Globus pallidus (tissue), 1 donor: ENCODE measurements at regions not wholly inside any gene's neighbourhood (a gene's known extent, or its start where the extent isn't known, plus 50 kb on each side); places are given as distances from the start of the nearest gene placed in this dataset.
"Not testable (repeated sequence)": the region's sequence is repeated elsewhere in the genome, so short reads cannot be mapped to it uniquely, and the experiment has no call there.

Experiments used
- DNase-seq: peaks from one replicate; pipeline ENCODE4 v3.0.0-alpha.2; 2015; ENCODE audit warnings: low spot score

GRCh38 chr4:97235521-97235920 lies 907.8 kb downstream of the STPG2 start:
- no peak for DNase-seq

- DNase-seq, result no peak
Measured at GRCh38 chr4:97238956-97239666, 904.2 kb downstream of the STPG2 start.

GRCh38 chr4:97239667-97239997 lies 903.6 kb downstream of the STPG2 start:
- DNase-seq, result no peak

- DNase-seq, result no peak
Measured at GRCh38 chr4:97252615-97253154, 890.6 kb downstream of the STPG2 start.

- no peak for DNase-seq
Measured at GRCh38 chr4:97262769-97263168, 880.5 kb downstream of the STPG2 start.

- DNase-seq, result no peak
Measured at GRCh38 chr4:97270051-97270450, 873.2 kb downstream of the STPG2 start.

- no peak for DNase-seq
Measured at GRCh38 chr4:97279391-97279790, 863.9 kb downstream of the STPG2 start.

- DNase-seq, result no peak
Measured at GRCh38 chr4:97300561-97300960, 842.7 kb downstream of the STPG2 start.

GRCh38 chr4:97305351-97305750 lies 837.9 kb downstream of the STPG2 start:
- DNase-seq, result no peak

- DNase-seq, result no peak
Measured at GRCh38 chr4:97309121-97309520, 834.2 kb downstream of the STPG2 start.

- DNase-seq, result no peak
Measured at GRCh38 chr4:97317201-97317600, 826.1 kb downstream of the STPG2 start.

- DNase-seq, result no peak
Measured at GRCh38 chr4:97317671-97318070, 825.6 kb downstream of the STPG2 start.

GRCh38 chr4:97325751-97326150 lies 817.5 kb downstream of the STPG2 start:
- DNase-seq, result not testable (repeated sequence)

- DNase-seq, result no peak
Measured at GRCh38 chr4:97330917-97331316, 812.4 kb downstream of the STPG2 start.

- no peak for DNase-seq
Measured at GRCh38 chr4:97334348-97334747, 808.9 kb downstream of the STPG2 start.

GRCh38 chr4:97349468-97350186 lies 793.6 kb downstream of the STPG2 start:
- no peak for DNase-seq

GRCh38 chr4:97353876-97354275 lies 789.4 kb downstream of the STPG2 start:
- DNase-seq, result no peak

- DNase-seq, result no peak
Measured at GRCh38 chr4:97359826-97360225, 783.5 kb downstream of the STPG2 start.

GRCh38 chr4:97360733-97361132 lies 782.5 kb downstream of the STPG2 start:
- DNase-seq, result no peak

- DNase-seq, result no peak
Measured at GRCh38 chr4:97367878-97368277, 775.4 kb downstream of the STPG2 start.

- DNase-seq, result no peak
Measured at GRCh38 chr4:97370568-97370967, 772.7 kb downstream of the STPG2 start.

GRCh38 chr4:97374526-97374925 lies 768.8 kb downstream of the STPG2 start:
- no peak for DNase-seq

GRCh38 chr4:97386969-97387368 lies 756.3 kb downstream of the STPG2 start:
- no peak for DNase-seq

- no peak for DNase-seq
Measured at GRCh38 chr4:97394653-97395052, 748.6 kb downstream of the STPG2 start.
